Hematopoietic multipotent progenitor cell (in vitro differentiated cells): ENCODE measurements at regions not wholly inside any gene's neighbourhood (a gene's known extent, or its start where the extent isn't known, plus 50 kb on each side); places are given as distances from the start of the nearest gene placed in this dataset.
A peak's percentile ranks its signal among the peaks of the same experiment; 100 is the strongest.
"Not testable (repeated sequence)": the region's sequence is repeated elsewhere in the genome, so short reads cannot be mapped to it uniquely, and the experiment has no call there.

Source experiments
- DNase-seq, 3 donors: peaks; one replicate each; pipeline ENCODE4 v3.0.0-alpha.2; 2011 to 2015; ENCODE audit warnings: low read depth in 2 of 3, low spot score in 2 of 3

DNA sequence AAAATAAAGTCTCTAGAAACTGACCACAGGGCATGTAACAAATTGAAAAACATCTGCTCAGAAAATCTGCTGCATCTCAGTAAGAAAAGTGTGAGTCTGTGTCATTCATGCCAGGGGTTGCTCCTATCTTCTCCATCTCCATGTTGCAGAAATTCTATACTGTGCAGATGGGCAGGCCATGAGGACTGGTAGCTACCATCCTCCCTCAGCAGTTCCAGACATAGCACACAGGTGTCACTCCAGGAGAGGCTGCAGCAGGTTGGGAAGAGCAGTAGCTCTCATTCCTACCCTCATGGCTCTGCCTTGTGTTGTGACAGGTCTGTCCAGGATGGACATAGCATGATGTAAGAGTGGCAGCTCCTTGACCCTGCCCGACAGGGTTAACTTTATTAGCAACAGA, 173.4 kb downstream of the NDUFS4 start:
- no peak for DNase-seq

DNA sequence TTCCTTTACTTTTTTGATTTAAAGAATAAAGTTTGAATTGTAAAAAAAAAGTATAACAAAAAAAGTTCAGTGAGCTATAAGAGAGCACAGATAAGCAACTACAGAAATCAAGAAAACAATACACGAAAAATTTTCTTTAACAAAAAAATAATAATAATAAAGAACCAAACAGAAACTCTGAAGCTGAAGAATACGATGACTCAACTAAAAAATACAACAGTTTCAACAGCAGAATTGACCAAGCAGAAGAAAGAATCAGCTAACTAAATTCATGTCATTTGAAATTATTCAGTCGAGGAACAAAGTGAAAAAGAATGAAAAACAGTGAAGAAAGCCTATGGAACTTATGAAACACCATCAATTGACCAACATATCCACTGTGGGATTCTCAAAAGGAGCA, 177.7 kb downstream of the NDUFS4 start:
- no peak for DNase-seq

DNA sequence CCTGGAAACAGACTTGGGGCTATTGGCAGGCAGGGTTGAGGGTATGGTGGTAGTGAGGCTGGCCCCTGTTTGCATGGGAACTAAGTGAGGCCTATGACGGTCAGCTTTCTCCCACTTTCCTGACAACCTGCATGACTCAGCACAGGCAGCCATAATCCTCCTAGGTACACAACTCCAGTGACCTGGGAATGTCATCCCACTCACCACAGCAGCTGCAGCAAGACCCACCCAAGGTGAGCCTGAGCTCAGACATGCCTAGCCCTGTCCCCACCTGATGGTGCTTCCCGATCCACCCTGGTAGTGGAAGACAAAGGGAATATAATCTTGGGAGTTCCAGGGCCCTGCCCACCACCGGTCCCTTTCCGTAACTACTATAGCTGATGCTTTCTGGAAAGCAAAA, 178.7 kb downstream of the NDUFS4 start:
- DNase-seq: no peak

DNA sequence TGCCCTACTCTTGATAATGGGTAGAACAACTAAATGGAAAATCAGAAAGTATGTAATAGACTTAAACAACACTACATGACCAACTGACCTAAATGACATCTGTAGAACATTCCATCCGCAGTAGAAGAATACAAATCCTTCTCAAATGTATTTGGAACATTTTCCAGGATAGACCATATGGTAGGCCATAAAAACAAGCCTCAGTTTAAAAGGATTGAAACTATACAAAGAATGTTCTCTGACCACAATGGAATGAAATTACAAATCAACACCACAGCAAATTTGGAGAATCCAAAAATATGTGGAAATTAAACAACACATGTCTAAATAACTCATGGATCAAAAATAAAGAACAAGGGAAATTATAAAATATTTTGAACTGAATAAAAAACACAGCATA, 189.2 kb downstream of the NDUFS4 start:
- no peak for DNase-seq

DNA sequence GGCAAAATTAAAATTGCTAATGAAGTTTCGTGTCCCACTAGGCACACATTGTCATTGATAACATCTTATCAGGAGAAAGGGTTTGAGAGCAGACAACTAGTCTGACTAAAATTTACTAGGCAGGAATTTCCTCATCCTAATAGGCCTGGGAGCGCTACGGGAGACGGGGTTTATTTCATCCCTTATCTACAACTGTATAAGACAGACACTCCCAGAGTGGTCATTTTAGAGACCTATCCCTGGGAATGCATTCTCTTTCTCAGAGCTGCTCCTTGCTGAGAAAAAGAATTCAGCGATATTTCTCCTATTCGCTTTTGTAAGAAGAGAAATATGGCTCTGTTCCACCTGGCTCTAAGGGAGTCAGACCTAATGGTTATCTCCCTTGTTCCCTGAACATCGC, 191.8 kb downstream of the NDUFS4 start:
- DNase-seq: not testable (repeated sequence)

DNA sequence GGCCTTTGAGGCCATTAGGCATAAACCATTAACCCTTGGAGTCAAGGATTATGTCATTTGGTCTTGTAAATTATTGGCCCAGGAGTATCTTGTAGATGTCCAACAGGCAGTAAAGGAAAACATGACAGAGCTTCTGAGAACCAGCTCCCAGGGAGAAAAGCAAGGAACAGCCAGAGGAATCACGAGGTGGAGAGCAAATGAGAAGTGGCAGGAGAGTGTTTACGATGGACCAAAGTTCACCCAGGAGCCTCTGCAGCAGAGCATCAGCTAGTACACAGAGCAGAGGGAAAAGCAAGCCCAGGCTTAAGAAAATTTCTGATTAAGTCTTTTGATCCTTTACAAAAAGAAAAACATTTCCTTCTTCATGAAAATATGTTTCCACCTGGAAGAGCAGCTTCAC, 206.2 kb downstream of the NDUFS4 start:
- no peak for DNase-seq

DNA sequence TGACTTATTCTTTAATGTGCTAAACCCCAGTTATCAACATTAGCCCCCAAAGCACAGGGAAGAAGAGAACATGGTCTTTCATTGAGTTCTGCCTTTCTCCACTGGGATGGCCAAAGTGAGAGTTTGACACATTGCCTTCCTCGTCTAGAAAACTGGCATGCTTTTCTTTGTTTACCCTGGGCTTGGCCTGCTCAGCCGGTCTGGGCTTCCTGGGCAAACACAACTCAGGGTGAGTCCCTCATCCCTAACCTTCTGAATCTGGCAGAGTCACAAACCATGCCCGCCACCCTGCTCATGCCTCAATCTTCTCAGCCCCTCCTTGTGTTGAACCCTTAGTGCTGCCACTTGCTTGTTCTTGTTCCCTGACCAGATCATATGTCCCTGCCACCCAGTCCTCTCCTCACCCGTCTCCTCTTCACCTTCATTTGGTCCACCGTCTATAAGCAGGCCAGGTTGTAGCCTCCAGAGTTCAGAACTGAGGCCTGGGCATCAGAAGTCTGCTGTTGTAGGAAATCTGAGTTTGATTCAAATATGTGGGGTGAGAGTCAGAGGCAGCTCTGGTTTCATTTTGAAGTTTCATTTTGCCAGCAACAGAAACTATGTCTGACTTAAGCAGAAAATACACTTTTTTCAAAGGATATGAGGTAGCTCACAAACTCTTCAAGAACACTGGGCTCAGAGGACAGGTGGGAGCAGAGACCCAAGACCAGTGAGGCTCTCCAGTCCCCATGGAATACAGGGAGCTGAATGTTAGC, 217.6 kb downstream of the NDUFS4 start:
- DNase-seq: no peak

DNA sequence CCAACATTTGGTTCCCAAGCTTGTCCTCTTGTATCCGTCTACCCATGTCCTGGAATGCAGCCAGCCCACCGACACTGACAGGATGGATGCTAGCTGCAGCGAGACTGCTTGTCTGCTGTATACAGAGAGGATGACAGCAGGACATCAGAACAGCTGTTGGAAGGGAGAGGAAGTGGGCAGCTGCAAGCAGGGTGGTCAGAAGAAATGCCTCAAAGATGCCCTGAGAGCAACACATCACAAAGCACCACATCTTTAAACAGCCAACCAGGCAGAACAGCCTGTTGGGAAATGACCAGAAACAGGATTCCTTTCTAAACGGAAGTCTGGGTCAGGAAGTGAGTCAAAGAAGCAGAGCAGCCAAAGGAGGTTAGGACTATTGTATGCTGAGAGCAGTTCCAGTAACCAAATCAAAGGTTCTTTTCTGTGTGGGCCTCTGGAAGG, 219.1 kb downstream of the NDUFS4 start:
- peak in 1 of 3 donors; percentile 2 for DNase-seq

DNA sequence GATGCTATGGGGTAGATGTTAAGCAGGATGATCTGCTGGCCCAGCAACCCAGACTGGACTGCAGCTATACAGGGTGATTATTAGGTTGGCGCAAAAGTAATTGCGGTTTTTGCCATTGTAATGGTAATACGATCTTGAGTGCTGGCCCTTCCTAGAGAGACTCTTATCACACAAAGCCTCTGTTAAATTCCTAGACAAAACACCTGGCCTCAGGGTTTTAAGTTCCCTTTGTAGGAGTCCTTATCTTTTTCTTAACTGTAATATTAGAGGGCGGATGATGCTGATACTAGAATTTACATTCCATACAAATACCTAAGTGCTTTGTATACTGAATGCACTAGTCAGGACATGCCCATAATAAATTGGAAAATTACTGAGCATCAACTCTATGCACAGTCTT, 222.2 kb downstream of the NDUFS4 start:
- DNase-seq: no peak

DNA sequence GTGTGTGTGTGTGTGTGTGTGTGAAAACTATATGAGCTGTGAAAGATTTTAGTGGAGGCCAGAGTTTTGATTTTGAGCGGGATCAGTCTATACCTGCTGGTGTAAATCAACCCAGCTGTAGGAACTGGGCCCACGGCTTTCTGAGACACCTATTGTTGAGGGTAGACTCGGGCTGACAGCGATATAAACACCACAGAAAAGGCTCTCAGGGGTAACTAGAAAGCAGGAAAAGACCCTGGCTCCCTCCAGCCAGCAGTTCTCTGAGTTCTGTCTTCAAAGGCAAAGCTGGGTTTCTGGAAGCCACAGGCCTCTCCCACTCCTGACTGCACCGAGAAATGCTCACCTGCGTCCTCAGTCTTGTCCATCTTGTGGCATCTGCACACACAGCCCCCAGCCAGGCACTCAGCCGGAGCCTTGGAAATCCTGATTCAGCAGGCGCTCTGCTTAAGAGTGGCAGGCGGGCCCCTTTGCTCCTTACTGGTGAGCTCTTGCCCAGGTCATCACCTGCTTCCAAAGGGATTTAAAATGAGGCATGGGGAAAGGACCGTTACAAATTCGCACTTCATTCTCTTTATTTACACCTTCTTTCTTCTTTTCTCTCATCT, 223.3 kb downstream of the NDUFS4 start:
- DNase-seq: no peak

DNA sequence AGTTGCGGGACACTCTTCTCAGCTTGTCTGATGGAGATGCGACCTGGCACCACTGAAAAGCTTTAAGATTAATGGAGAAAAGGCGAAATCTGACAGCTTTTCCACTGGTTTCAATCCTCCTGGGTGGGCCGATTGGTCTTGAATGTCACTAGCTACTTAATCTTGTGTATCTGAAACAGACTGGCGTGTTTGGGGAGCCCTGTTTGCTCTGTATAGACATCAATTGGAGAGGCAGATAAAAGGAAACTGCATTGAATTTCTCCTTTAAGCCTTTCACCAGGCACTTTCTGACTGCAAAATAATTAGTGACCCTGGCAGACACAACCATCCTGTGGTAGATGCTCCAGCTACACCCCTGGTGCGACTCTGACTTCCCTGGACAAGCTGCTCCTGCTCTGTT, 224.2 kb downstream of the NDUFS4 start:
- DNase-seq: no peak

DNA sequence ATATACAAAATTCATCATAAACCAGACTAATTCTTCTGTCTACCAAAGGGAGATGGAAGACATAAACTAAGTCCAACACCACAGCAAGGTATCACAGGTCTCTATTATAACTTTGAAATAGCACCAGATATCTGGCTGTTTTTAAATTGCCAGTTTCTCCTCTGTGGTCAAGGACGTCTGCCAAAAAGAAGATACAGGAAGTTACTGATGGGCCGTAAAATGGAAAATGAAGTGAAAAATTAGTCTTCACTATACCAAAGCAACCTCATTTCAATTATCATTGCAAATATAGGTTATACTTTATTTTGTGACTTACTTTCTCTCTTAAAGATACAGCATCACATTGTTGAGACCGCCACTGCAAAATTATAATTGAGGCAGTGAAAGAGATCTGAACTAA, 225.5 kb downstream of the NDUFS4 start:
- no peak for DNase-seq

DNA sequence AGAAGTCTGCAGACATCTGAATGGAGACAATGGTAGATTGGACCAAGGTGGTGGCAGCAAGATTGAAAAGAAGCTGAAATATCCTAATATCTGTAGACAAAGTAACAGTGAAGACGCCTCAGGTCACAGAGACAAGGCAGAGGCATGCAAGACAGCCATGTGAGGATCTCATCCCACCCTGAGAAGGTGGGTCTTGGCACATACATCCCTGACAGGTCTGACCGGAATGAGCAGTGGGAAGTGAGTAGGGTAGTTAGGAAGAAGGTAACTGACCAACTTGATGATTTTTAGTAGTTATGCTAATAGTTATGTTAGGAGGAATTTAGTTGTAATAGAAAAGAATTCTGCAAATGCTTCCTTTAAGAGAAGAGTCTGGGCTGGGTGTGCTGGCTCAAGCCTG, 229.6 kb downstream of the NDUFS4 start:
- no peak for DNase-seq

DNA sequence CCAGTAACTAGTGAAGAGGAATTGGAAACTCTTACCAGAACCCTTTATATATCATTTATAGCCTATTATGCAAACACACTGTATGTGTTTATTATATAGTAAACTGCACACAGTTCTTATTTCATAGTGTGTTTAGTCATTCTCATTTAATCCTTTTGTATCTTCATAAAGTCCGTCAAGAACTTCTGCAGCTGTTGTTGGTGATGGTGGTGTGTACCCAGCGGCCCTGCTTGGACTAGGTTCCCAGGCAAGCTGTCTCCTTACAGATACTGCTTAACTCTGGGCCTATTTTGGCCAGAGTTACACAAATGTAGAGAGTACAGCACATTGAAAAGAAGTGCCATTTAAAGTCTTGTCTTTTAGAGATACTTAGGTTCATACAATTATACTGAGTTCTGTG, 231.9 kb downstream of the NDUFS4 start:
- DNase-seq: no peak

DNA sequence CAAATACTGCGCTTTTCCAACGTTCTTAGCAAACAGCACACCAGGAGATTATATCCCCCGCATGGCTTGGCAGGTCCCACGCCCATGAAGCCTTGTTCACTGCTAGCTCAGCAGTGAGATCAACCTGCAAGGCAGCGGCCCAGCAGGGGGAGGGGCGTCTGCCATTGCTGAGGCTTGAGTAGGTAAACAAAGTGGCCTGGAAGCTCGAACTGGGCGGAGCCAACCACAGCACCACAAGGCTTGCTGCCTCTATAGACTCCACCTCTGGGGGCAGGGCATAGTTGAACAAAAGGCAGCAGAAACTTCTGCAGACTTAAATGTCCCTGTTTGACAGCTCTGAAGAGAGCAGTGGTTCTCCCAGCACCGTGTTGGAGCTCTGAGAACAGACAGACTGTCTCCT, 239.2 kb downstream of the NDUFS4 start:
- not testable (repeated sequence) for DNase-seq

DNA sequence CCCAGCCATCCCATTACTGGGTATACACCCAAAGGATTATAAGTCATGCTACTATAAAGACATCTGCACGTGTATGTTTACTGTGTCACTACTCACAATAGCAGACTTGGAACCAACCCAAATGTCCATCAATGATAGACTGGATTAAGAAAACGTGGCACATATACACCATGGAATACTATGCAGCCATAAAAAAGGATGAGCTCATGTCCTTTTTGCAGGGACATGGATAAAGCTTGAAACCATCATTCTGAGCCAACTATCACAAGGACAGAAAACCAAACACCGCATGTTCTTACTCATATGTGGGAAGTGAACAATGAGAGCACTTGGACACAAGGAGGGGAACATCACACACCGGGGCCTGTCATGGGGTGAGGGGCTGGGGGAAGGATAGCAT, 248.0 kb downstream of the NDUFS4 start:
- DNase-seq: not testable (repeated sequence)

DNA sequence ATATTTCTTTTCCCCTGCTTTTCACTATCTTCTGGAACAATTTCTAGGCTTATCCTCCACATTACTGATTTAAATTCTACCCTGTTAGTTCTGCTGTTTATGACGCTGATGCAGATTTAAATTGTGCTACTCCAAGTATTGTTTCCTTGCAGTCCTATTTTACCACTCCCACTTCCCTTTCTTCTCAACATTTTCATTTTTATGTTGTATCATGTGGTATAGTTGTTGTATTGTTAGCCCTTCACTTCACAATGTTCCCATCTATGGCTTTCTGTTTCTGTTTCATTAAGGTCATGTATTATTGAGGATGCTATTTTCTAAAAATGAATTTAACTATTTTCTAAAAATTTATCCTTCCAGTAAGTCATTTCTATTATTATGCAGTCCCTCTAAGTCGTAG, 254.4 kb downstream of the NDUFS4 start:
- no peak for DNase-seq

DNA sequence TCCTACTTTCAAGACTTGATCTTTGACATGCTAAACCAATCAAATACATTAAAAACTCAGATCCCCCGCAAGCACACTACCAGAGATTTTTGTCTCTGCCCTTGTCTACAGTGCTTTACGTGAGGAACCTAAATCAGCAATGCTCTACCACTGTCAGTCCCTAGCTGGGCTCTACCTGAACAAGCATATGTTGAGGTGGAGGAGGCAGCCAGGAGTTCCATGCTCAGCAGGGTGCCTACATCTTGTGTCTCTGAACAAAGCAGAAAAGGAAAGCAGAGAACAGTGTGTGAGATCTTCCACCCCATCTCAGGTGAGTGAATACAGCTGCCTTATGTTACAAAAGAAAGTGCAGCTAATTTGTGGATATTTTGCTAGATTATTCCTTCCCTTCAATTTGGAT, 255.0 kb downstream of the NDUFS4 start:
- DNase-seq: no peak

DNA sequence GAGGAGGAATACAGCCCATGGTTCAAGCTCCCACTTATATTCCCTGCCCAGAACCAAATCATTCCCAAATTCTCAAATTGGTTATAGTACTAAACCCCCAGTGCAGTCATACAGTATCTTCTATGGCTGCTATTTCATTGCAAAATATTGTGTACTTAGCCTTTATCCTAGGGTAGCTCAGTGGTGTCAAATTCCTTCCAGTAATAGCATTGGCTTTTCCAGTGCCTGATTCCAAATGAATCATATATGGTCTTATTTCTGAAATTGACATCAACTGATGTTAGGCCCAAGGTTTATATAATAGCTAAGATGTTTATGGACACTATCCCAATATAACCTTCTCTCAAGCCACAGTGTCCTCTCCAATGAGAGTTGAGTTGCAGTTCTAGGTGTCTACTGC, 256.7 kb downstream of the NDUFS4 start:
- DNase-seq: no peak

DNA sequence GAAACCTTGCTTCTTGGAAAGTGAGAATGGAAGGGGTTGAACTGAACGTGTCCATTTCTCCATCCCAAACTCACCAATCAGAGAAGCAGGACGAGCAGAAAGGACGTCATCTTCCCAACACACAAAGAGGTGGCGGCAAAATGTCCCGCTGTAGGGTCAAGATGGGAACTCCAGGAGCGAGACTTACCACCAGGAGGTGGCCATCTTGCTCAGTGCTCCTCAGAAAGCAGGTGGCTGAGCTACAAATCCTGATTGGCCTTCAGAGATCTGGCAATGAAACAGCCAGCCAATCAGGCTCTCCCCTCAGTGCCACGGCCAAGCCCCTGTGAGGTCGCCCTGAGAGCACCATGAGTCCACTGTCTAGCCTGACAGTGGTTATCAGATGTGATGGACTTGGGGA, 259.0 kb downstream of the NDUFS4 start:
- no peak for DNase-seq

DNA sequence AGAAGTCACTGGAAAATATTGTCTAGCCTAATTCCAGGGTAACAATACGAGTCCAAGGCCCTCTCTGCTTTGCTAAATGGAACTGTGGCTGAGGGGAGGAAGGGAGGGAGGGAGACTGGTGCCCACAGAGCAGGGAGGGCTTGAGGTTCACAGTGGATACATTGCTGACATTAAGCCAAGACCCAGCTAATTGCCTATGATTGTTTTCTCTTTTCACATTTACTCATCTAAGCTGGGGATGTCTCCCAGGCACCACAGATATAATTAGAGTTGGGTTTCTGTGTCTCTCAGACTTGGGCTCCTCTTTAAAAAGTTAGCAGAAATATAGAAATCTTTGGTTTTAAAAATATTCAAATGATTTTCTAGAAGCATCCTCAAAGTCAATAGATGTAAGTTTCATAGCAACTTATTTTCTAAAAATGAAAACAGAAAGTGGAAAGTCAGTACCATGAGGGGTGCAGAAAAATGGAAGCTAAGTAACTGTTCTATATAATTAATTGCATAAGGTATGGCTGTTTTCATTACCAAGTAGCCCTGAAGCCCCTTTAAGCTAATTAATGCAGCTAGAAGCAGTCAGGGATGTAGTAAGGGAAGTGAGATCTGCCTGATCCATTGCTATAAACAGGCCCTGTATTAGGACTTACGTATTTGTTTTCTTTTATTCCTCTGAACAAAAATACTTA, 259.8 kb downstream of the NDUFS4 start:
- no peak for DNase-seq

DNA sequence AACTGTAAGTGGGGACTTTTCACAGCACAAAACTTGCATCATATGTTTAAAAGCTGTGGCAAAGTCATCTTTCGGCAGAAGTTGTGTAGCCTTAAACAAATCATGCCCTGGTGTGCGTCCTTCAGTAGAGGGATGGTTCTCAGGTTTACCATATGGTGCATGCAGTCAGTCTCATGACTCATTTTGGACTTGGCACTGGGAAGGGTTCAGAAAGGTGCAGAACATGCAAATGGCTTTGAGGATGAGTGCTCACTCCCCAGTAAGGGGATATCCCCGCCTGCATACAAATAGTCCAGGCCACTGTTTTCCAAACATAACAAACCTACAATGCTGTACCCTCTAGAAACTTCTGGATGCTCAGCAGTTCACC, 260.3 kb downstream of the NDUFS4 start:
- no peak for DNase-seq
